Neuronal stem cell (in vitro differentiated cells): ENCODE measurements at regions not wholly inside any gene's neighbourhood (a gene's known extent, or its start where the extent isn't known, plus 50 kb on each side); places are given as distances from the start of the nearest gene placed in this dataset.

Experiments used
- DNase-seq: peaks from one replicate; pipeline ENCODE4 v3.0.0-alpha.2; 2013; ENCODE audit warnings: low spot score
- H2AFZ ChIP-seq: one replicate; pipeline ENCODE4 v1.6.1; 2013; ENCODE audit warnings: mild to moderate bottlenecking, low read length, inconsistent platforms
- H2AK5ac ChIP-seq: 2 replicates; pipeline ENCODE4 v1.6.1; 2013; ENCODE audit warnings: low read depth, mild to moderate bottlenecking, inconsistent platforms, low read length, moderate library complexity, mixed read lengths
- H2BK120ac ChIP-seq: 2 replicates; pipeline ENCODE4 v1.6.1; 2013; ENCODE audit warnings: low read depth, mild to moderate bottlenecking, inconsistent platforms, low read length, moderate library complexity, mixed read lengths
- H2BK12ac ChIP-seq: one replicate; pipeline ENCODE4 v1.6.1; 2013; ENCODE audit warnings: low read length, inconsistent platforms
- H2BK15ac ChIP-seq: 2 replicates; pipeline ENCODE4 v1.6.1; 2013; ENCODE audit warnings: mild to moderate bottlenecking, low read length, inconsistent platforms, mixed read lengths
- H2BK5ac ChIP-seq: one replicate; pipeline ENCODE4 v1.6.1; 2013; ENCODE audit warnings: inconsistent platforms, mild to moderate bottlenecking, low read length, moderate library complexity
- H3K14ac ChIP-seq: one replicate; pipeline ENCODE4 v1.6.1; 2013; ENCODE audit warnings: low read length, inconsistent platforms
- H3K18ac ChIP-seq: 2 replicates; pipeline ENCODE4 v1.6.1; 2013; ENCODE audit warnings: low read length, inconsistent platforms
- H3K23ac ChIP-seq: 2 replicates; pipeline ENCODE4 v1.6.1; 2013; ENCODE audit warnings: low read depth, mild to moderate bottlenecking, mixed read lengths, low read length, inconsistent platforms; ENCODE audit not compliant: poor library complexity
- H3K27ac ChIP-seq: replicated peaks from 3 replicates; pipeline ENCODE4 v1.5.1; 2013; ENCODE audit warnings: low read length, inconsistent platforms
- H3K27me3 ChIP-seq, 3 experiments: 2 replicates each; pipeline ENCODE4 v1.6.1; 2013; ENCODE audit warnings: low read length in 3 of 3, mild to moderate bottlenecking in 2 of 3, inconsistent platforms in 1 of 3, low read depth in 1 of 3, mixed read lengths in 1 of 3, moderate library complexity in 1 of 3; ENCODE audit not compliant: control insufficient read depth in 3 of 3, insufficient read depth in 3 of 3
- H3K36me3 ChIP-seq, 2 donors: replicated peaks in 1 of 2; 2 replicates each; pipeline ENCODE4 v1.6.1; 2013; ENCODE audit warnings: low read length in 2 of 2; ENCODE audit not compliant: control insufficient read depth in 2 of 2, insufficient read depth in 2 of 2
- H3K4ac ChIP-seq: 2 replicates; pipeline ENCODE4 v1.6.1; 2013; ENCODE audit warnings: inconsistent platforms, mild to moderate bottlenecking, low read length, moderate library complexity
- H3K4me1 ChIP-seq, 2 donors: 1 replicate in 1 of 2; 2 replicates in 1 of 2; pipeline ENCODE4 v1.6.1; 2013; ENCODE audit warnings: low read length in 2 of 2, low read depth in 1 of 2; ENCODE audit not compliant: control insufficient read depth in 2 of 2, insufficient read depth in 1 of 2
- H3K4me2 ChIP-seq: one replicate; pipeline ENCODE4 v1.6.1; 2013; ENCODE audit warnings: mild to moderate bottlenecking, low read length, inconsistent platforms; ENCODE audit not compliant: insufficient read depth, poor library complexity, severe bottlenecking
- H3K4me3 ChIP-seq, 2 donors: 2 replicates each; pipeline ENCODE4 v1.5.1; 2013; ENCODE audit warnings: low read length in 2 of 2, mild to moderate bottlenecking in 2 of 2, inconsistent platforms in 1 of 2, moderate library complexity in 1 of 2
- H3K79me1 ChIP-seq: one replicate; pipeline ENCODE4 v1.6.1; 2013; ENCODE audit warnings: low read depth, mild to moderate bottlenecking, inconsistent platforms, low read length, moderate library complexity
- H3K9ac ChIP-seq: one replicate; pipeline ENCODE4 v1.6.1; 2013; ENCODE audit warnings: mild to moderate bottlenecking, low read depth, low read length, inconsistent platforms; ENCODE audit not compliant: poor library complexity
- H3K9me3 ChIP-seq, 2 donors: replicated peaks in 1 of 2; 2 replicates each; pipeline versions ENCODE3 to v1.6.1; 2013; ENCODE audit warnings: low read length in 2 of 2, mild to moderate bottlenecking in 2 of 2, inconsistent platforms in 1 of 2, low read depth in 1 of 2, mixed read lengths in 1 of 2, moderate library complexity in 1 of 2; ENCODE audit not compliant: control insufficient read depth in 2 of 2, insufficient read depth in 1 of 2
- H4K8ac ChIP-seq: one replicate; pipeline ENCODE4 v1.6.1; 2013; ENCODE audit warnings: low read depth, mild to moderate bottlenecking, inconsistent platforms, low read length, moderate library complexity
- H4K91ac ChIP-seq: one replicate; pipeline ENCODE4 v1.6.1; 2013; ENCODE audit warnings: low read length, low read depth, mild to moderate bottlenecking, inconsistent platforms; ENCODE audit not compliant: poor library complexity
- WGBS, 2 donors: extraction: QIAGEN DNeasy Blood & Tissue Kit; methylation state at CpG; one replicate each; pipeline ENCODE4 v1.1.7; 2013; ENCODE audit warnings: missing lambda C conversion rate in 2 of 2, mixed read lengths in 1 of 2; ENCODE audit not compliant: insufficient read length in 2 of 2, insufficient replicate concordance in 1 of 2; ENCODE audit errors: extremely low coverage in 2 of 2; 5-methylcytosine and 5-hydroxymethylcytosine counted together

GRCh38 chr12:13595536-13596443 lies 385.6 kb downstream of the GRIN2B start:
- Histone ChIP-seq H2AFZ (no peak overlapping the region), H3K9ac (peak overlapping the region; percentile 24), H4K91ac (no peak overlapping the region), H3K79me1 (no peaks in the 10 kb centered on the region), H3K4me3 (no peak overlapping the region), H3K36me3 (no peaks in the 10 kb centered on the region), H3K27ac (no peak overlapping the region), H2BK5ac (no peak overlapping the region), H3K4me1 (peaks cover 0 to 4% of the 10 kb centered on the region in 2 donors), H2BK15ac (no peak overlapping the region), H3K4ac (no peak overlapping the region), H2AK5ac (no peak overlapping the region), H3K23ac (no peak overlapping the region), H3K14ac (no peak overlapping the region), H2BK12ac (no peak overlapping the region), H3K18ac (no peak overlapping the region), H3K4me2 (no peak overlapping the region), H4K8ac (no peak overlapping the region), H3K27me3 (no peaks in the 10 kb centered on the region), H3K9me3 (no peaks in the 10 kb centered on the region), H2BK120ac (no peak overlapping the region)
- DNase-seq: no peak
- WGBS, 2 donors: no CpG with 5 or more reads among the region's 2 CpGs

- H2BK5ac ChIP-seq: no peak overlapping the region
- no peak overlapping the region for H2AK5ac ChIP-seq
- H2AFZ ChIP-seq: no peak overlapping the region
- H3K27ac ChIP-seq: no peak overlapping the region
- no peak overlapping the region for H3K23ac ChIP-seq
- WGBS, 2 donors: no CpG with 5 or more reads among the region's 5 CpGs
- no peak overlapping the region for H3K18ac ChIP-seq
- no peak overlapping the region for H3K4ac ChIP-seq
- H2BK12ac ChIP-seq: no peak overlapping the region
- H3K14ac ChIP-seq: no peak overlapping the region
- no peak overlapping the region for H2BK15ac ChIP-seq
- H3K4me3 ChIP-seq: no peak overlapping the region
- no peaks in the 10 kb centered on the region for H3K79me1 ChIP-seq
- H4K8ac ChIP-seq: no peak overlapping the region
- H3K9me3 ChIP-seq: no peaks in the 10 kb centered on the region
- no peak overlapping the region for H4K91ac ChIP-seq
- no peak overlapping the region for H3K4me2 ChIP-seq
- H2BK120ac ChIP-seq: no peak overlapping the region
- H3K4me1 ChIP-seq: peaks cover 0 to 4% of the 10 kb centered on the region in 2 donors
- no peak overlapping the region for H3K9ac ChIP-seq
- no peaks in the 10 kb centered on the region for H3K36me3 ChIP-seq
- no peaks in the 10 kb centered on the region for H3K27me3 ChIP-seq
- DNase-seq: no peak
Measured at GRCh38 chr12:13594731-13595514, 386.5 kb downstream of the GRIN2B start.

GRCh38 chr12:13592063-13592942 lies 389.1 kb downstream of the GRIN2B start:
- H2BK5ac ChIP-seq: no peak overlapping the region
- no peak overlapping the region for H3K4ac ChIP-seq
- H3K79me1 ChIP-seq: no peaks in the 10 kb centered on the region
- no peak overlapping the region for H3K4me3 ChIP-seq
- H2AK5ac ChIP-seq: no peak overlapping the region
- no peaks in the 10 kb centered on the region for H3K36me3 ChIP-seq
- H3K4me1 ChIP-seq: peaks cover 0 to 7% of the 10 kb centered on the region in 2 donors
- no peaks in the 10 kb centered on the region for H3K9me3 ChIP-seq
- H4K8ac ChIP-seq: no peak overlapping the region
- no peak overlapping the region for H3K4me2 ChIP-seq
- no peak overlapping the region for H3K14ac ChIP-seq
- no peak overlapping the region for H2BK12ac ChIP-seq
- H4K91ac ChIP-seq: no peak overlapping the region
- no peak overlapping the region for H2BK120ac ChIP-seq
- no peak for DNase-seq
- H2AFZ ChIP-seq: no peak overlapping the region
- no CpG with 5 or more reads among the region's 3 CpGs for WGBS, 2 donors
- no peak overlapping the region for H3K18ac ChIP-seq
- no peak overlapping the region for H3K23ac ChIP-seq
- no peak overlapping the region for H3K27ac ChIP-seq
- no peak overlapping the region for H3K9ac ChIP-seq
- no peaks in the 10 kb centered on the region for H3K27me3 ChIP-seq
- no peak overlapping the region for H2BK15ac ChIP-seq
